Lower leg skin (tissue), 4 donors: ENCODE measurements at regions not wholly inside any gene's neighbourhood (a gene's known extent, or its start where the extent isn't known, plus 50 kb on each side); places are given as distances from the start of the nearest gene placed in this dataset.
A peak's percentile ranks its signal among the peaks of the same experiment; 100 is the strongest.

Experiments
- DNase-seq, 2 donors: peaks; one replicate each; pipeline ENCODE4 v3.0.0-alpha.2; 2019; ENCODE audit warnings: low spot score in 2 of 2
- H3K4me3 ChIP-seq: fragments of 200-600 bp; sonication (generic); 2 replicates; pipeline ENCODE4 v1.5.1; 2017; ENCODE audit warnings: mild to moderate bottlenecking, low read depth; ENCODE audit not compliant: poor library complexity, severe bottlenecking
- POLR2A ChIP-seq, 2 donors: fragments of 450-650 bp; IDR thresholded peaks; one replicate each; pipeline ENCODE4 v1.6.1; 2016 to 2017; ENCODE audit warnings: antibody characterized with exemption in 2 of 2, mild to moderate bottlenecking in 1 of 2, moderate library complexity in 1 of 2
- WGBS, 2 donors: methylation state at CpG; one replicate each; pipeline ENCODE4 v1.1.5; 2018; 5-methylcytosine and 5-hydroxymethylcytosine counted together
- intact Hi-C: fragments of 100-400 bp; cut with DNase I; formaldehyde crosslinking; loops from one replicate; pipeline ENCODE4 v1.15.0; 2023; ENCODE audit warnings: low total_unique reads
- TF ChIP-seq, protein P1 (sequence below), 3 donors: fragments of 450-650 bp; IDR thresholded peaks; one replicate each; pipeline ENCODE4 v1.5.1; 2016; ENCODE audit warnings: antibody characterized with exemption in 3 of 3, mild to moderate bottlenecking in 3 of 3, moderate library complexity in 2 of 3

- intact Hi-C loops, result no loop called here
- WGBS, 2 donors, result 22 to 26% methylated on average over 3 of the region's 3 CpGs
- no peak overlapping the region for H3K4me3 ChIP-seq
- no peak for DNase-seq
- TF ChIP-seq, protein P1, sequence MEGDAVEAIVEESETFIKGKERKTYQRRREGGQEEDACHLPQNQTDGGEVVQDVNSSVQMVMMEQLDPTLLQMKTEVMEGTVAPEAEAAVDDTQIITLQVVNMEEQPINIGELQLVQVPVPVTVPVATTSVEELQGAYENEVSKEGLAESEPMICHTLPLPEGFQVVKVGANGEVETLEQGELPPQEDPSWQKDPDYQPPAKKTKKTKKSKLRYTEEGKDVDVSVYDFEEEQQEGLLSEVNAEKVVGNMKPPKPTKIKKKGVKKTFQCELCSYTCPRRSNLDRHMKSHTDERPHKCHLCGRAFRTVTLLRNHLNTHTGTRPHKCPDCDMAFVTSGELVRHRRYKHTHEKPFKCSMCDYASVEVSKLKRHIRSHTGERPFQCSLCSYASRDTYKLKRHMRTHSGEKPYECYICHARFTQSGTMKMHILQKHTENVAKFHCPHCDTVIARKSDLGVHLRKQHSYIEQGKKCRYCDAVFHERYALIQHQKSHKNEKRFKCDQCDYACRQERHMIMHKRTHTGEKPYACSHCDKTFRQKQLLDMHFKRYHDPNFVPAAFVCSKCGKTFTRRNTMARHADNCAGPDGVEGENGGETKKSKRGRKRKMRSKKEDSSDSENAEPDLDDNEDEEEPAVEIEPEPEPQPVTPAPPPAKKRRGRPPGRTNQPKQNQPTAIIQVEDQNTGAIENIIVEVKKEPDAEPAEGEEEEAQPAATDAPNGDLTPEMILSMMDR (IDR thresholded peaks at IDR 0.05), result no peak
- TF ChIP-seq POLR2A (IDR thresholded peaks at IDR 0.05), result no peak
Observed at GRCh38 chr6:8633762-8634161, 198.4 kb upstream of the SLC35B3 start.

GRCh38 chr6:8628736-8629135 lies 193.4 kb upstream of the SLC35B3 start:
- TF ChIP-seq, protein P1 (IDR thresholded peaks at IDR 0.05), result no peak
- TF ChIP-seq POLR2A (IDR thresholded peaks at IDR 0.05), result no peak
- intact Hi-C loops, result no loop called here
- WGBS, 2 donors, result 48 to 63% methylated on average over 1 of the region's 1 CpG
- no peak for DNase-seq
- no peak overlapping the region for H3K4me3 ChIP-seq

DNA sequence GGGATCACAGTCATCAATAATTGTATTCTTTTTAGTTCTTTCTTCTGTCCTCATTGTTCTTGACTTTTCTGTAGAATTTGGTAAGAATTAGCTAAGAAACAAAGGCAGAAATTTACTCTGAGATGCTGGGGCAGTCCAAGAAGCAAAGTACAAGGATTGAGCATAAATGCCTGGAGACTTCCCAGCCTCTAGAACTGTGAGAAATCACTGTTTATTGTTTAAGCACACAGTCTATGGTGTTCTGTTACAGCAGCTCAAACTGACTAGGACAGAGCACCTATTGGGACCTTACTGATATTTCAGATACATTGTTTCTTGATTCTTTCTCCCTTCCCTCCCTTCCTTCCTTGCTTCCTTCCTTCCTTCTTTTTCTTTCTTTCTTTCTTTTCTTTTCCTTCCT lies 192.7 kb upstream of the SLC35B3 start:
- DNase-seq, result no peak
- no peak for TF ChIP-seq POLR2A (IDR thresholded peaks at IDR 0.05)
- TF ChIP-seq, protein P1 (IDR thresholded peaks at IDR 0.05), result no peak
- intact Hi-C loops, result no loop called here
- no peak overlapping the region for H3K4me3 ChIP-seq

DNA sequence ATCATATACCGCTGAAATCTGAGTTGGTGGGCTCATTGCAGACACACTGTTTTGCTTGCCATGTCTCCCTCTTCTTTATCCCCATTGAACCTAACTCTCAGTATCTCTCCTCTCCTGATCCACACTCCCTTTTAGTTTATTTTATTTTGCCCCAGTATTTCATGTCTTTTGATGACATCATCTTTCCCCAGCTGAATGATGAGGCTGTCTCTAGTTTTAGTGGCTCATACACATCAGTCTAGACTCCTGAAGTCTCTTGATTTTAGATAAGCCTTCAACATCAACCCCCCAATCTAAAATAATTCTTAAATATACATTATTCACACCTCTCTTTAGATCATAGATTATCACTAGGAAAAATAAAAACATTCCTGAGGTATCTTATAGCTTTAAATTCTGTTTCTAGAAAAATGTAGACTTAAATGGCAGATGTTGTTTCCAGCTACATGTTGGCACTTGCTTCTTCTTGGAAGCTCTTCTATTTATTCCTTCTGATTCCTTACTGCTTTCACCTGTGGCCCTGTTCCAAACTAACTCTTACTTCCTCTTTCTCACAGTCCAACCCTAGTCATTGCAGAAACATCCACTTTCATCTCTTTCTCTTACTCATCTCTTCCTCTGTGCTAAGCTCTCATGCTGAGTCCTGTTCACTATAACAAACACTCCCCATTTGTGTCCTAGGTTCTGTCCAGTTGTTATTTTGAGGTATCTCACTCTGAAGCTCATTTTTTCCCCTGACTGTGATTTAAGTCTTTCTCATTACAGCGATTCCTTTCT lies 191.9 kb upstream of the SLC35B3 start:
- H3K4me3 ChIP-seq, result no peak overlapping the region
- TF ChIP-seq, protein P1 (IDR thresholded peaks at IDR 0.05), result no peak
- no peak for TF ChIP-seq POLR2A (IDR thresholded peaks at IDR 0.05)
- 73 to 86% methylated on average over 2 of the region's 2 CpGs for whole genome bisulfite sequencing, 2 donors
- DNase-seq, result peak in 1 of 2 donors; percentile 19
- intact Hi-C loops, result no loop called here

DNA sequence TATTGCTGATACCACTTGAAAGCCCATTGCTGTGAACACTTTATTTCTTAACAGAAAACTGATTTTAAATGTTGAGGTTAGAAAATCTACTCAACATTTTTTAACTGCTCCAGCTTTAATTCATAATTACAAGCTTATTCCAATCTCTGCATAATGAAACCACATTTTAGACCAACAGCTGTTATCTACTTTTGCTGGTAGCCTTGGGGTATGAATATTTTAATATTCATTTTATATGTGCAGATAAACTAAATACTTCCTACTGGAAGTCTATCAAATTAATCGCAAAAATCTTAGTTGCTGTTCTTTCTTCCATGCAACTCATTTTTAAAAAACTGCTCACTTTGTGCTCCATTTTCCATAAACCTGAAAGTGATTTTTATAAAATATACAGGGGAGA lies 189.3 kb upstream of the SLC35B3 start:
- TF ChIP-seq POLR2A (IDR thresholded peaks at IDR 0.05), result no peak
- TF ChIP-seq, protein P1 (IDR thresholded peaks at IDR 0.05), result no peak
- intact Hi-C loops, result no loop called here
- no peak overlapping the region for H3K4me3 ChIP-seq
- DNase-seq, result no peak
- 56 to 60% methylated on average over 1 of the region's 1 CpG for WGBS, 2 donors

- no peak for DNase-seq
- no peak overlapping the region for H3K4me3 ChIP-seq
- 82 to 86% methylated on average over 3 of the region's 3 CpGs for WGBS, 2 donors
- intact Hi-C loops, result no loop called here
- no peak for TF ChIP-seq POLR2A (IDR thresholded peaks at IDR 0.05)
- TF ChIP-seq, protein P1 (IDR thresholded peaks at IDR 0.05), result no peak
Observed at GRCh38 chr6:8623441-8623840, 188.1 kb upstream of the SLC35B3 start.
